VCaP (cell line): ENCODE measurements at regions not wholly inside any gene's neighbourhood (a gene's known extent, or its start where the extent isn't known, plus 50 kb on each side); places are given as distances from the start of the nearest gene placed in this dataset.

ENCODE experiments used
- H3K27ac ChIP-seq: fragments of 450-650 bp; 2 replicates; pipeline ENCODE4 v1.5.1; 2017
- TF ChIP-seq, protein P1 (sequence below): fragments of 450-650 bp; conservative IDR thresholded peaks from 2 replicates; pipeline ENCODE4 v1.5.1; 2017; ENCODE audit warnings: mild to moderate bottlenecking, moderate library complexity

DNA sequence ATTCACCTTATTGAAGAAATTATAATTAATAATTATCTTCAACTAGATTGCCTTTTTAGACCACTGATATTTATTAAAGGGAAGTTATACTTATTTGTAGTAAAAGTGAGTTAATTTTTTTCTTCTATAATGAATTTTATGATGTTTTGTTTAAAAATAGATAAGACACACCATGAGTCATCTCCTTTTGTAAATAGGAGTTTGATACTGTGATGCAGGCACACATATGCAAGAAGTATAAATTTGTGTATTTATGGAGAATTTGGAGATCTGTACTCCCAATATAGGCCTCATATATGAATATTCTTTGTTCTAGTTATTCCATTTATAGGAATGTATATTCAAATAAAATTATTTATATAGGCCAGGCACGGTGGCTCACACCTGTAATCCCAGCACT, 703.5 kb upstream of the CHAC2 start:
- TF ChIP-seq, protein P1, sequence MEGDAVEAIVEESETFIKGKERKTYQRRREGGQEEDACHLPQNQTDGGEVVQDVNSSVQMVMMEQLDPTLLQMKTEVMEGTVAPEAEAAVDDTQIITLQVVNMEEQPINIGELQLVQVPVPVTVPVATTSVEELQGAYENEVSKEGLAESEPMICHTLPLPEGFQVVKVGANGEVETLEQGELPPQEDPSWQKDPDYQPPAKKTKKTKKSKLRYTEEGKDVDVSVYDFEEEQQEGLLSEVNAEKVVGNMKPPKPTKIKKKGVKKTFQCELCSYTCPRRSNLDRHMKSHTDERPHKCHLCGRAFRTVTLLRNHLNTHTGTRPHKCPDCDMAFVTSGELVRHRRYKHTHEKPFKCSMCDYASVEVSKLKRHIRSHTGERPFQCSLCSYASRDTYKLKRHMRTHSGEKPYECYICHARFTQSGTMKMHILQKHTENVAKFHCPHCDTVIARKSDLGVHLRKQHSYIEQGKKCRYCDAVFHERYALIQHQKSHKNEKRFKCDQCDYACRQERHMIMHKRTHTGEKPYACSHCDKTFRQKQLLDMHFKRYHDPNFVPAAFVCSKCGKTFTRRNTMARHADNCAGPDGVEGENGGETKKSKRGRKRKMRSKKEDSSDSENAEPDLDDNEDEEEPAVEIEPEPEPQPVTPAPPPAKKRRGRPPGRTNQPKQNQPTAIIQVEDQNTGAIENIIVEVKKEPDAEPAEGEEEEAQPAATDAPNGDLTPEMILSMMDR, result no peak

DNA sequence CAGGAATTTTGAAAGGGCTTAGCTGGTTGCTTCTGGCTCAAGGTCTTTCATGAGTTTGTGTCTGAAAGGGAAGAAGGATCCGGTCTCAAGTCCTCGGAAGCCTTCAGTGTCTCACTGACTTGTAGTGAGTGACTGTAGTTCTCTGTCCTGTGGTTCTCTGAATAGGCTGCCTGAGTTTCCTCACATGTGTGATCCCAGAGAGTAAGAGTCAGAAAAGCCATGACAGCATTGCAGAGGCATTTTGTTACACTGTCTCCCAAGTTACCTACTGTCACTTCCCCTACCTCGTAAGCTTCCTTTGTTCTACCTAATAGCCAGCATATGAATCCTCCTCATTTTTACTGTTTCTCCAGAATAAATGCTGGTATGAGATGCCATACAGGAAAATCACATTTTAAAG, 709.1 kb upstream of the CHAC2 start:
- no peak overlapping the region for H3K27ac ChIP-seq
- TF ChIP-seq, protein P1, result no peak

More for the DNA sequence above, 703.5 kb upstream of the CHAC2 start:
- no peak overlapping the region for H3K27ac ChIP-seq

DNA sequence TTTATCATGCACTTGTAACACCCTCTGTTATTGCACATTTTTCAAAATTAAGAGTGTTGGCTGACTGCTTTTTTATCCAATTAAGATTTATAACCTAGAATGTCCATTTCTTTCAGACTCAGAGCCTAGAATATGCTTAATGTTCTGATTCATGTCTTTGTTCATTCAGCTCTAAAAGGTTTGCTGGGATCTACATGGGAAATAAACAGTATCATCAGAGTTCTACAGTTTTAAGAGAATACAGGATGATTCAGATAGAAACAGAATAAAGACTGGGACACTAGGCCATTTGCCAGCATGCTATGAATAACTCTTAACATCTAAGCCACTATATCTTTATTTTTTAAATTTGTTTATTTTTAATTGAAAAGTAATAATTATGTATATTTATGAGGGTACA, 713.7 kb upstream of the CHAC2 start:
- no peak overlapping the region for H3K27ac ChIP-seq
- TF ChIP-seq, protein P1, result no peak

DNA sequence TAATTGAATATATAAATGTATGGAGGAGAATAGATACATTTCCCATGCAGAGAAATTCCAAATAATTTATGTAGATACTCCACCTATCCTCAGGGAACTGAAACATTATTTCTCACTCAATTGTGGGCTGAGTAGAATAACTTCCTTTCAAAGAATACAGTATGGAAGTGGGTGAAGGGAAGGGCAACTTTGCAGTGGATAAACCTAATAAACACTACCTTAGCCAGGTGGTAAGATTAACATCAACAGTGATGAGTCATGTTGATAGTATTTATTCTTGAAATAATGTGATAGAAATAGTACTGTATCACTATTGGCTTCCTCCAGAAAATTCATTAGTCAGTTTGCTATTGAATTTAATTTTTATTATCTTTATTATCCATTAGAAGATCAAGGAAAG, 716.4 kb upstream of the CHAC2 start:
- H3K27ac ChIP-seq, result no peak overlapping the region
- TF ChIP-seq, protein P1, result no peak

DNA sequence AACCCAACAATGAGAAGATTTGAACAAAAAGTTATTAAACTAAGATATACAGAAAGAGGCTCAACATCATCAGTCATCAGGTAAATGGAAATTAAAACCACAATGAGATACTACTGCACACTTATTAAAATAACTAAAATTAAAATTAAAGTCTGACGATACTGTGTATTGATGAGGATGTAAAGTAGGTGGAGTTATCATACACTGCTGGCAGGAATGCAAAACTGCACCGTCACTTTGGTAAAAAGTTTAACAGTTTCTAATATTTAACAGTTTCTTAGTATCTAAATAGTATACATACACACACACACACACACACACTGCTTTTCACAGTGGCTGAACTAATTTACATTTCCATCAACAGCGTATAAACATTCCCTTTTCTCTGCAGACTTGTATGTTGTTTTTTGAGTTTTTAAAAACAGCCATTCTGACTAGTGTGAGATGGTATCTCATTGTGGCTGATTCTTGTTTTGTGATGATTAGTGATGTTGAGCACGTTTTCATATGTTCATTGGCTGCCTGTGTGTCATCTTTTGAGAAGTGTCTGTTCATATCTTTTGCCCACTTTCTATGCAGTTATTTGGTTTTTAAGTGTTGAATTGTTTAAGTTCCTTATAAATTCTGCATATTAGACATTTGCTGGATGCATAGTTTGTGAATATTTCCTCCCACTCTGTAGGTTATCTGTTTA, 726.9 kb upstream of the CHAC2 start:
- H3K27ac ChIP-seq, result no peak overlapping the region
- TF ChIP-seq, protein P1, result no peak

DNA sequence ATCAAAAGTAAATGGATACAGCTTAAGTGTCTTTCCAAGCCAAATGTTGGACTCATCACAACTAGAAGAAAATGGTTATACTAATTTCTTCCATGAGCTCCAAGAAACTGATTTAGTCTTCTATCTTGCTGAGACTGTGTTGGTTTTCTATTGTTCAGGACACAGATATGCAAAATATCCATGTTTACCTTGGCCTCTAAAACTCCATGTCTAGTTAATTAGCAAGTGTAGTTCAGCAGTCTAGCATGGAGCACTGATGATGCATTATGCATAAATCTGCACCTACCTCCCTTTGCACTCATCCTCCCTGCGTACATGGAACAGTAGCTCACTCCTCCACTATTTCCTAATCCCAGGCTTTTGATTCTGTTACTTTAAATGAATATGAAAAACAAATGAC, 731.4 kb upstream of the CHAC2 start:
- TF ChIP-seq, protein P1, result no peak
- H3K27ac ChIP-seq, result no peak overlapping the region

DNA sequence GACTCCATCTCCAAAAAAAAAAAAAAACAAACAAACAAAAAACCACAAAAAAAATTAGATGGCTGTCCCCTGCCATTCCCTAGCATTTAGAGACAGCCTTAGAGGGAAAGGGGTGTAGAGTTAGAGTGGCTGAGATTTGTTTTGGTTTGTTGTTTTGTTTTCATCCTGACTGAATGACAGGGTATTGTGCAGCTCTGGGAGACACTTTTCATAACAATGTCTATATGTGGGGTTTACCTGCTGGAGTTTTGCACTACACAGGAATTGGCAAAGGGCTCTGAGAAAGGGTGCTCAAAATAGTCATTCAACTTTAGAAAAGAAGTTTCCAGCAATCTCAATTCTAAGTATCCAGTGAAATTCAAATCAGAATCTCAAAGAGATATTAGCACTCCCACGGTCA, 732.5 kb upstream of the CHAC2 start:
- no peak overlapping the region for H3K27ac ChIP-seq

More for the DNA sequence above, 732.5 kb upstream of the CHAC2 start:
- TF ChIP-seq, protein P1, result no peak
